ENCODE measurements at regions not wholly inside any gene's neighbourhood (a gene's known extent, or its start where the extent isn't known, plus 50 kb on each side); places are given as distances from the start of the nearest gene placed in this dataset.

DNA sequence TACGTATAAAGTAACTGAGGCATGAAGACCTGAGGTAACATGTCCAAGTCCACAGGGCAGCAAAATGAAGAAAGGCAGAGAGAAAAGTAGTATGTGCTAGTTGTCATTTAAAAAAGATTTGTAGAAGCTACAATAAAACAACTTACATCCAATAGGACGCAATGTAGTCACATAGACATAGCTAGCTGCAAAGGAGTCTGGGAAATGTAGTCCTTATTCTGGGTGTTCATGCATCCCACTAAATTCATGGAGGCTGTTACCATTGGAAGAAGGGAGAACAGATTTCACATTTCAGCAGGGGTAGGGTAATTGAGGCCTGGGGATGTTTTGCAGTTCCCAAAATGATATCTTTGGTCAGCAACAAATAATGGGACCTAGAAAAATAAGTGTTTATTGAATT lies 571.4 kb downstream of the MIAT start:
- DNase-seq (ENCODE audit: extremely low read depth, insufficient read length) = no peak
- Histone ChIP-seq H3K27me3 (replicated peaks; ENCODE audit: control insufficient read depth, insufficient read depth, low read length) (no peaks in the 10 kb centered on the region), H3K36me3 (ENCODE audit: control insufficient read depth, insufficient read depth, low read length) (no peaks in the 10 kb centered on the region), H3K4me3 (replicated peaks; ENCODE audit: low read depth, low read length) (no peak overlapping the region)
- TF ChIP-seq, protein P1, sequence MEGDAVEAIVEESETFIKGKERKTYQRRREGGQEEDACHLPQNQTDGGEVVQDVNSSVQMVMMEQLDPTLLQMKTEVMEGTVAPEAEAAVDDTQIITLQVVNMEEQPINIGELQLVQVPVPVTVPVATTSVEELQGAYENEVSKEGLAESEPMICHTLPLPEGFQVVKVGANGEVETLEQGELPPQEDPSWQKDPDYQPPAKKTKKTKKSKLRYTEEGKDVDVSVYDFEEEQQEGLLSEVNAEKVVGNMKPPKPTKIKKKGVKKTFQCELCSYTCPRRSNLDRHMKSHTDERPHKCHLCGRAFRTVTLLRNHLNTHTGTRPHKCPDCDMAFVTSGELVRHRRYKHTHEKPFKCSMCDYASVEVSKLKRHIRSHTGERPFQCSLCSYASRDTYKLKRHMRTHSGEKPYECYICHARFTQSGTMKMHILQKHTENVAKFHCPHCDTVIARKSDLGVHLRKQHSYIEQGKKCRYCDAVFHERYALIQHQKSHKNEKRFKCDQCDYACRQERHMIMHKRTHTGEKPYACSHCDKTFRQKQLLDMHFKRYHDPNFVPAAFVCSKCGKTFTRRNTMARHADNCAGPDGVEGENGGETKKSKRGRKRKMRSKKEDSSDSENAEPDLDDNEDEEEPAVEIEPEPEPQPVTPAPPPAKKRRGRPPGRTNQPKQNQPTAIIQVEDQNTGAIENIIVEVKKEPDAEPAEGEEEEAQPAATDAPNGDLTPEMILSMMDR (IDR thresholded peaks at IDR 0.05; ENCODE audit: insufficient read depth, low read length, poor library complexity, severe bottlenecking) = no peak

DNA sequence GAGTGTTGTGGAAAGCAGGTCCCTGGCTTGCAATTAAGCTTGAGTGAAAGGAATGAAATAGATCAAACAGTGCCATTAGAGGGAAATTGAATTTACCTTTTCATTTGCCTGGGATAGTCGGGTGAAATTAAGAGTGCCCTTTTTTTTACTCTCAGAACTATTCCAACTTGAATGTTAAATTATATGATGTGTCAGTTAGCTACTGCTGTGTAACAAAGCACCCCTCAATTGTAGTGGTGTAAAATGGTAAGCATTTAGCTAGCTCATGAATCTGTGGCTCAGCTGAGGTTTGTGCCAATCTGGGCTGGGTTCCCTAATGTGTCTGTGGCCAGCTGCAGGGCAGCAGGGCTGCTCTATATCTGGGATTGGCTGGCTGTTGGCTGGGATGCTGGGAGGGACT lies 571.4 kb downstream of the MN1 start:
- TF ChIP-seq, protein P1 (IDR thresholded peaks at IDR 0.05; ENCODE audit: insufficient read depth, low read length, poor library complexity, severe bottlenecking) = no peak
- H3K4me3 ChIP-seq (replicated peaks; ENCODE audit: low read depth, low read length) = no peak overlapping the region
- no peaks in the 10 kb centered on the region for H3K27me3 ChIP-seq (replicated peaks; ENCODE audit: control insufficient read depth, insufficient read depth, low read length)
- no peak for DNase-seq (ENCODE audit: extremely low read depth, insufficient read length)
- no peaks in the 10 kb centered on the region for H3K36me3 ChIP-seq (ENCODE audit: control insufficient read depth, insufficient read depth, low read length)

DNA sequence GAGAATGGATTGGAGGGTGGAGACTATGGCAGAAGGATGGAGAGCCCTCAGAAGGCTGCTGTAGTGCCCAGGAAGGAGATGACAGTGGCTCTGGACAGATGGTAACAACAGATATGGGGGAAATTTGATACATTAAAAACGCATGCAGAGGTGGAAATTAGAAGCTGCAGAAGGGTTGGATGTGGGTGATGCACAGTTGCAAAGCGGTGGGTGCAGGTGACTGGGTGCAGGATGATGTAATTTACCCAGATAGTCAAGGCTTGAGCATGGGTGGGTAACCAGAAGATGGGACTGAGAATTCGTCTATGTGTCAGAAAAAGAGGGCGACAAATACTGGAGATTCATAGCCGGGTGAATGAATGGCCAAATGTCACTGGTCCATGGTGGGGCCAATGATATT lies 570.3 kb downstream of the MN1 start:
- no peak overlapping the region for H3K4me3 ChIP-seq (replicated peaks; ENCODE audit: low read depth, low read length)
- DNase-seq (ENCODE audit: extremely low read depth, insufficient read length) = no peak
- TF ChIP-seq, protein P1 (IDR thresholded peaks at IDR 0.05; ENCODE audit: insufficient read depth, low read length, poor library complexity, severe bottlenecking) = no peak
- H3K36me3 ChIP-seq (ENCODE audit: control insufficient read depth, insufficient read depth, low read length) = no peaks in the 10 kb centered on the region
- no peaks in the 10 kb centered on the region for H3K27me3 ChIP-seq (replicated peaks; ENCODE audit: control insufficient read depth, insufficient read depth, low read length)

DNA sequence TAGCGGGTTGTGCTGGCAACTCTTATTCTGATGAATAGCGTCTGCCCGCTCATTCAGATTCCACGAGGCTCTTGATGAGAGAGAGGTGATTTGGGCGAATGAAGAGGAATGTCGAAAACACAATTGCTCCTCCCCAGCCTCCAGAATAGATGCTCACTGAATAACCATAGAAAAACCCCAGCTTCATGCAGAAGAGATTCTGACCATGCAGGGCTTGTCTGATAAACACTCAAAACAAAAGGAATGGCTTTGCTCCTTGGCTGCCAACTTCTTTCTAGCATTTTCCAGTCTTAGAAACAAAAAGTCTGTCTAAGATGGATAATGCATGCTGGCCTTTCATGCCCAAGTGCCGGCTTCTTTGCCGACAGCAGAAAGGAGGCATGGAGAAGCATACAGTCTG lies 569.5 kb downstream of the MN1 start:
- Histone ChIP-seq H3K27me3 (replicated peaks; ENCODE audit: control insufficient read depth, insufficient read depth, low read length) (no peaks in the 10 kb centered on the region), H3K4me3 (replicated peaks; ENCODE audit: low read depth, low read length) (no peak overlapping the region), H3K36me3 (ENCODE audit: control insufficient read depth, insufficient read depth, low read length) (no peaks in the 10 kb centered on the region)
- TF ChIP-seq, protein P1 (IDR thresholded peaks at IDR 0.05; ENCODE audit: insufficient read depth, low read length, poor library complexity, severe bottlenecking) = no peak
- no peak for DNase-seq (ENCODE audit: extremely low read depth, insufficient read length)

DNA sequence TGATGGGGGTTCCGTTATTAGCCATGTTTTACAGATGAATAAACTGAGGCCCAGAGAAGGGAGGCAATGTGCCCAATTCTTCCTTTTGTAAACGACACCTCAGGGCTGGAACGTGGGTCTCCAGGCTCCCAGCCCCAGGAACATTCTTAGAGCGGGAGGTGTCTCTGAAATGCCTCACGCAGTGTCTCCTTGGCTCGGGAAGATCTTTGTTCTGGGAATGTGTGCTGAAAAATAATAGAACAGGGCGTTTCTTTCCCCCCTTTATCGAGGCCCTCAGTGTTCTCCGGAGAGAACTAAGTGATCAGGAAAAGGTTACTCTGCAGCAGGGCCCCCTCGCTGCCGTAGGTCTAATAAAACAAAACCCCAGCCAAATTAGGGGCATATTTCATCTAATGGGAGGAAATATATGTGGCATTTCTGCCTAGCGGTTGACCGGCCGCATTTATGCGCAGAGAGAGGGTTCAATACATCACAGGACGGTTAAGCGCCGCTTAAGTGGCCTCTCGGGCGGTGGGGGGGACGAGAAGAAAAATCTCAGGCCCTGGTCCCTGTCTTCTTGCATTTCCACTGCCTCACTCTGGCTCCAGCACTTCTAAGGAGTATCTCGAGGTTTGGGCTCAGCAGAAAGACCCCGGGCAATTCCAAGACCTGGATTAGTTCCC lies 564.3 kb downstream of the MN1 start:
- TF ChIP-seq, protein P1 (IDR thresholded peaks at IDR 0.05; ENCODE audit: insufficient read depth, low read length, poor library complexity, severe bottlenecking) = no peak
- no peaks in the 10 kb centered on the region for H3K36me3 ChIP-seq (ENCODE audit: control insufficient read depth, insufficient read depth, low read length)
- no peak for DNase-seq (ENCODE audit: extremely low read depth, insufficient read length)
- no peaks in the 10 kb centered on the region for H3K27me3 ChIP-seq (replicated peaks; ENCODE audit: control insufficient read depth, insufficient read depth, low read length)
- no peak overlapping the region for H3K4me3 ChIP-seq (replicated peaks; ENCODE audit: low read depth, low read length)

All from GM06990 (cell line).